AG04450 (cell line): ENCODE measurements at regions not wholly inside any gene's neighbourhood (a gene's known extent, or its start where the extent isn't known, plus 50 kb on each side); places are given as distances from the start of the nearest gene placed in this dataset.

Experiments
- CTCF ChIA-PET: fragments of 300-600, 350-600 bp; formaldehyde crosslinking; extraction: SDS; loops from one replicate; lab custom pipeline; 2022; ENCODE audit warnings: antibody characterized with exemption, inconsistent platforms; lab: Charles Lee
- POLR2A ChIA-PET: fragments of 350-600 bp; formaldehyde crosslinking; extraction: SDS; loops from one replicate; lab custom pipeline; 2021; ENCODE audit warnings: antibody characterized with exemption, inconsistent platforms; lab: Yijun Ruan, JAX
- DNase-seq: peaks from one replicate; pipeline ENCODE4 v3.0.0-alpha.2; 2011; ENCODE audit warnings: low read depth, low spot score
- H3K27ac ChIP-seq: one replicate; pipeline ENCODE4 v1.5.1; 2012; ENCODE audit warnings: low read depth, low read length, control low read depth
- H3K27me3 ChIP-seq: one replicate; pipeline ENCODE4 v1.6.0; 2012; ENCODE audit warnings: low read length; ENCODE audit not compliant: control insufficient read depth, insufficient read depth
- H3K4me3 ChIP-seq: 2 replicates; pipeline ENCODE4 v1.5.1; 2011; ENCODE audit warnings: mild to moderate bottlenecking, low read depth, low read length, control low read depth
- H3K9me3 ChIP-seq: 2 replicates; pipeline ENCODE4 v1.5.1; 2012; ENCODE audit warnings: low read length; ENCODE audit not compliant: control insufficient read depth, insufficient read depth
- TF ChIP-seq, protein P1 (sequence below): IDR thresholded peaks from 2 replicates; pipeline ENCODE4 v1.5.1; 2011; ENCODE audit warnings: low read depth, low read length, control low read depth, inconsistent platforms

DNA sequence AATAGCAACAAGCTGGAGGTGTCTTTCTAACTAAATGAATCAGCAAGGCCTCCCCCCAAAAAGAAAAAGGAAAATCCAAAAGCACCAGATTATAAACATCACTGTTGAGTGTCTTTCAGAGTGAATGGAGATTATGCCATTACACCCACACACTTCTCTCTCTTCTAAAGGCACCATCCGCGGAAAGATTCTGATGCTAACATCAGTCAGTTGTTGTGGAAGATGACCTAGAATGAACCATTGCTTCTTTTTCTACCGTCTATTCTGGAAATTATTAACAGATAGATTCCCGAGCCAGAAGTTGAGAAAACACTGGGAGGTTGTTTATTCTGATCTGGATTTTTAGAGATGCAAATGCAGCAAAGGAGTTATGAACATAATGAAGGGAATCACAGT, 60.9 kb upstream of the FAM20A start:
- H3K27ac ChIP-seq: no peak overlapping the region
- no peaks in the 10 kb centered on the region for H3K27me3 ChIP-seq
- H3K4me3 ChIP-seq: no peak overlapping the region
- CTCF ChIA-PET: no interaction called here
- POLR2A ChIA-PET: no interaction called here
- DNase-seq: no peak
- no peaks in the 10 kb centered on the region for H3K9me3 ChIP-seq
- TF ChIP-seq, protein P1, sequence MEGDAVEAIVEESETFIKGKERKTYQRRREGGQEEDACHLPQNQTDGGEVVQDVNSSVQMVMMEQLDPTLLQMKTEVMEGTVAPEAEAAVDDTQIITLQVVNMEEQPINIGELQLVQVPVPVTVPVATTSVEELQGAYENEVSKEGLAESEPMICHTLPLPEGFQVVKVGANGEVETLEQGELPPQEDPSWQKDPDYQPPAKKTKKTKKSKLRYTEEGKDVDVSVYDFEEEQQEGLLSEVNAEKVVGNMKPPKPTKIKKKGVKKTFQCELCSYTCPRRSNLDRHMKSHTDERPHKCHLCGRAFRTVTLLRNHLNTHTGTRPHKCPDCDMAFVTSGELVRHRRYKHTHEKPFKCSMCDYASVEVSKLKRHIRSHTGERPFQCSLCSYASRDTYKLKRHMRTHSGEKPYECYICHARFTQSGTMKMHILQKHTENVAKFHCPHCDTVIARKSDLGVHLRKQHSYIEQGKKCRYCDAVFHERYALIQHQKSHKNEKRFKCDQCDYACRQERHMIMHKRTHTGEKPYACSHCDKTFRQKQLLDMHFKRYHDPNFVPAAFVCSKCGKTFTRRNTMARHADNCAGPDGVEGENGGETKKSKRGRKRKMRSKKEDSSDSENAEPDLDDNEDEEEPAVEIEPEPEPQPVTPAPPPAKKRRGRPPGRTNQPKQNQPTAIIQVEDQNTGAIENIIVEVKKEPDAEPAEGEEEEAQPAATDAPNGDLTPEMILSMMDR: no peak

DNA sequence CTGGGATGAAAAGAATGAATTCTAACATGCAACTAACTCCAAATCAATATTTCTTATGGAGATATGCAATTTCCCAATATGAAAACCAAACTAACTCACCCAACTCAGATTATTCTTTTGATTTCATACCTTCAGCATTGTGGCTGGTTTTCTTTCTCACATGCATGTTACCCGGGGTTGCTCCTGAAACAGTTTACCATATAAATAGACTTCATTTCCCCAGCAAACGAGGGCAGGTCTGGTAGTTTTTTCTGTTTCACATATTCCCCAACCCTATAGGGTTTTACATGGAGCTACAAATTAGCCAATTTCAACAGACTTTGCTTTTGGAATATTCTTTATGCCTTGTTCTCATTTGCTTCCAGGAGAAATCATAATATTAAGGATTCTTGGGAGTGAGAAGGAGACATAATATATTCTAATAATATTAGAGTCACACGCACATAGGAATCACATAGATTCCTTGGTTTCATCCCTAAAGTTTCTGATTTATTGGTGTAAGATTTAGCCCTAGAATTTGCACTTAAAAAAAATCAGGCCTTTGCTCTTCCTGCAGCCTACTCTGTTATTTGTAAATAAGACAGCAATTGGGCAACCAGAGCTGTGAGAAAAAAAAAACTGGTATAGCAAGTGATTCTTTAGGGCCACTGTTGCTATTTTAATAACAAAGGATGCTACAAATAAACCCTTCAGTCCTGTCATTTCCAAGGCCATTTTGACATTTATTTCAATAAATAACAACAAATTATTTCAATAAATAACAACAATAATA, 60.3 kb upstream of the FAM20A start:
- ChIA-PET CTCF (no interaction called here), POLR2A (no interaction called here)

DNA sequence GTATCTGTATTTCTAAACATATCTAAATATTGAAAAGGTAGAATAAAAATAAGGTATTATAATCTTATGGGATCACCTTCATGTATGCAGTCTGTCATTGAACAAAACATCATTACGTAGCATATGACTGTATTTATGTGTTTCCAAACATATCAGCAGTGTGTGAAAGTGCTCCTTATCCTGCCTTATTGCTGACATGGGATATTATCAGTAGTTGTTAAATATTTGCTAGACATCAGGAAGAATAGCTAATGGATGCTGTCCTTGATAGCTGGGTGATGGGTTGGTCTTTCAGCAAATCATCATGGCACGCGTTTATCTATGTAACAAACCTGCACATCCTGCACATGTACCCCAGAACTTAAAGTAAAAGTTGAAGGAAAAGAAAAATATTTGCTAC, 59.1 kb upstream of the FAM20A start:
- POLR2A ChIA-PET: no interaction called here
- no peak overlapping the region for H3K4me3 ChIP-seq
- DNase-seq: no peak
- CTCF ChIA-PET: no interaction called here
- H3K27ac ChIP-seq: no peak overlapping the region
- H3K27me3 ChIP-seq: no peaks in the 10 kb centered on the region
- H3K9me3 ChIP-seq: no peaks in the 10 kb centered on the region
- TF ChIP-seq, protein P1: no peak

More for the DNA sequence above, 60.3 kb upstream of the FAM20A start:
- no peaks in the 10 kb centered on the region for H3K9me3 ChIP-seq
- TF ChIP-seq, protein P1: no peak
- no peak overlapping the region for H3K4me3 ChIP-seq
- no peak overlapping the region for H3K27ac ChIP-seq
- no peaks in the 10 kb centered on the region for H3K27me3 ChIP-seq
- DNase-seq: no peak

DNA sequence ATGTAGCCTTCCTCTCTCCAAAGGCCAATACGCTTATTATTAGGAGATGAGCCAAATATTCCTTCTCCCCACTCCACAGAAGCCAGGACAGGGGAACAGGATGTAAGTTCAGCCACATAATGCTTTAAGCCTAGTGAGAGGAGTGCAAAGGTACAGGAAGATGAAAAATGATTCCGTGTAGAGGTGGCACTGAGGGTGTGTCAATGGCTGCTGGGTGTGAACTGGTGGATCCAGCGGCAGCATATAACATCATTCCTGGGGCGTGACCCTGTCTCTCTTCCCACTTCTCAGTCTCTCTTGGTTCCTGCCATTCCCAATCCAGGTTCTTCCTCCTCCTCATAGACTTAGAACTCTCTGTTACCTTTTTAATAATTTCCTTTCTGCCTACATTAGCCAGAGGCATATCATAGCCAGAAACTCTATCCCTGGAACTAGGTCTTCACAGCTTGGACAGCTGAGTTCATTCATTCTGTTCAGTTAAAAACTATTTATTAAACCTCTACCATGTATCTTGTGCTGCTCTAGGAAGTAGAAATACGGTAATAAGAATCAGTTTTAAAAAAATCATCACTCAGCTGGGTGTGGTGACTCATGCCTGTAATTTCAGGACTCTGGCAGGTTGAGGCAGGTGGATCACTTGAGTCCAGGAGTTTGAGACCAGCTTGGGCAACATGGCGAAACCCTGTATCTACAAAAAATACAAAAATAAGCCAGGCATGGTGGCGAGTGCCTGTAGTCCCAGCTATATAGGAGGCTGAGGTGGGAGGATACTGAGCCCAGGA, 58.0 kb upstream of the FAM20A start:
- H3K27ac ChIP-seq: no peak overlapping the region
- no peaks in the 10 kb centered on the region for H3K9me3 ChIP-seq
- H3K27me3 ChIP-seq: no peaks in the 10 kb centered on the region
- ChIA-PET CTCF (no interaction called here), POLR2A (no interaction called here)
- TF ChIP-seq, protein P1: no peak
- no peak overlapping the region for H3K4me3 ChIP-seq
- DNase-seq: no peak

DNA sequence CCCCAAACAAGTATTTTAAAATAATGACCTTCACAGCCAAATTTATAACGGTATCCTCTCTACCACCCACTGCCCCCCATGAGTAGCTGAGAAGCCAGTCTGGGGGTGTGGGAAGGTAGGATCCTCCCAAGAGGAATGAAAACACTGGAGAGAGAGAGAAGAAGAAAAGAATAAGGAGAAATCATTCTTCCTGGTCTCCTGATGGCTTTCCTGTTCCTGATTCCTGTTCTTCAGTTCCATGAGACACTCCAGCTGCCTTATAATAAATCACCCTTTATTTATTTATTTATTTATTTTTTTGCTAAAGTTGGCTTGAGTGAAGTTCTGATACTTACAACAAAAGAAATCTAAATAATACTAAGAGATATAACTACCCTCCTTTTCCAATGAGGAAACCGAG, 56.4 kb upstream of the FAM20A start:
- Histone ChIP-seq H3K27ac (no peak overlapping the region), H3K27me3 (no peaks in the 10 kb centered on the region), H3K9me3 (no peaks in the 10 kb centered on the region), H3K4me3 (no peak overlapping the region)
- ChIA-PET POLR2A (no interaction called here), CTCF (no interaction called here)
- no peak for DNase-seq
- TF ChIP-seq, protein P1: no peak
